Muscle of arm (tissue), 1 donor: ENCODE measurements at regions not wholly inside any gene's neighbourhood (a gene's known extent, or its start where the extent isn't known, plus 50 kb on each side); places are given as distances from the start of the nearest gene placed in this dataset.

Experiments
- DNase-seq: peaks from one replicate; pipeline ENCODE4 v3.0.0-alpha.2; 2013

GRCh38 chr2:138853296-138853695, 73.1 kb upstream of the NXPH2 start:
- DNase-seq, result no peak

- DNase-seq, result peak; percentile 19
Observed at GRCh38 chr2:138846216-138846821, 66.1 kb upstream of the NXPH2 start.

- DNase-seq, result no peak
Observed at GRCh38 chr2:138842341-138842740, 62.2 kb upstream of the NXPH2 start.

GRCh38 chr2:138841459-138841858, 61.3 kb upstream of the NXPH2 start:
- no peak for DNase-seq

- DNase-seq, result no peak
Observed at GRCh38 chr2:138838851-138839620, 58.8 kb upstream of the NXPH2 start.

GRCh38 chr2:138831691-138832090, 51.5 kb upstream of the NXPH2 start:
- DNase-seq, result no peak

GRCh38 chr2:138831154-138831553, 51.0 kb upstream of the NXPH2 start:
- no peak for DNase-seq

GRCh38 chr2:138830547-138830946, 50.4 kb upstream of the NXPH2 start:
- DNase-seq, result no peak
